ENCODE measurements at regions not wholly inside any gene's neighbourhood (a gene's known extent, or its start where the extent isn't known, plus 50 kb on each side); places are given as distances from the start of the nearest gene placed in this dataset.

- TF ChIP-seq CTCF (IDR thresholded peaks at IDR 0.05; ENCODE audit: poor library complexity) (no peak), EZH2phosphoT487 (IDR thresholded peaks at IDR 0.05; ENCODE audit: low read depth, severe bottlenecking, unreplicated experiment) (no peak)
Measured at GRCh38 chr1:118504221-118504644, 319.2 kb upstream of the SPAG17 start.

All from hepatocyte (in vitro differentiated cells).